ENCODE measurements at regions not wholly inside any gene's neighbourhood (a gene's known extent, or its start where the extent isn't known, plus 50 kb on each side); places are given as distances from the start of the nearest gene placed in this dataset.

GRCh38 chr1:195763146-195763906 lies 844.9 kb downstream of the KCNT2 start:
- TF ChIP-seq EZH2 (IDR thresholded peaks at IDR 0.05) = no peak
- TF ChIP-seq CTCF (IDR thresholded peaks at IDR 0.05) = no peak

Data from neural progenitor cell (in vitro differentiated cells).